CD4-positive, alpha-beta memory T cell (primary cell): ENCODE measurements at regions not wholly inside any gene's neighbourhood (a gene's known extent, or its start where the extent isn't known, plus 50 kb on each side); places are given as distances from the start of the nearest gene placed in this dataset.

Experiments
- CTCF ChIA-PET: fragments of 350-600 bp; sonication (Branson Sonifier 250); formaldehyde crosslinking; loops from one replicate; lab custom pipeline; 2021; ENCODE audit warnings: inconsistent platforms; ENCODE audit not compliant: partially characterized antibody; lab: Charles Lee
- POLR2A ChIA-PET: fragments of 350-600 bp; sonication (Branson Sonifier 250); formaldehyde crosslinking; loops from one replicate; lab custom pipeline; 2021; ENCODE audit not compliant: partially characterized antibody; lab: Charles Lee
- DNase-seq, 5 donors: peaks; one replicate each; pipeline versions ENCODE4 v3.0.0 to v3.0.0-alpha.2; 2020 to 2022; ENCODE audit warnings: mixed read lengths in 1 of 5
- H3K27ac ChIP-seq: one replicate; pipeline ENCODE4 v1.7.0; 2013; ENCODE audit warnings: low read depth, low read length
- H3K27me3 ChIP-seq: 2 replicates; pipeline ENCODE4 v1.7.0; 2013; ENCODE audit warnings: mild to moderate bottlenecking, low read length, moderate library complexity; ENCODE audit not compliant: insufficient read depth
- H3K36me3 ChIP-seq: 2 replicates; pipeline ENCODE4 v1.7.0; 2013; ENCODE audit warnings: mild to moderate bottlenecking, low read length, moderate library complexity; ENCODE audit not compliant: insufficient read depth
- H3K4me1 ChIP-seq: 2 replicates; pipeline ENCODE4 v1.7.0; 2013; ENCODE audit warnings: mild to moderate bottlenecking, low read length, moderate library complexity; ENCODE audit not compliant: insufficient read depth
- H3K4me3 ChIP-seq, 2 donors: one replicate each; pipeline ENCODE4 v1.7.0; 2013; ENCODE audit warnings: low read length in 2 of 2, mild to moderate bottlenecking in 1 of 2
- H3K9me3 ChIP-seq, 2 donors: one replicate each; pipeline ENCODE4 v1.7.0; 2013; ENCODE audit warnings: low read length in 2 of 2, control low read depth in 1 of 2; ENCODE audit not compliant: control insufficient read depth in 1 of 2
- H3K27ac Mint-ChIP-seq, 7 donors: one replicate each; pipeline ENCODE4 v1.8.0; 2020 to 2021; ENCODE audit warnings: mixed read lengths in 7 of 7, mild to moderate bottlenecking in 6 of 7, inconsistent platforms in 3 of 7, moderate library complexity in 3 of 7
- H3K27me3 Mint-ChIP-seq, 2 donors: one replicate each; pipeline ENCODE4 v1.8.0; 2020 to 2021; ENCODE audit warnings: mixed read lengths in 2 of 2
- H3K36me3 Mint-ChIP-seq, 2 donors: one replicate each; pipeline ENCODE4 v1.8.0; 2020 to 2021; ENCODE audit warnings: mixed read lengths in 2 of 2, inconsistent platforms in 1 of 2, mild to moderate bottlenecking in 1 of 2
- H3K4me1 Mint-ChIP-seq, 4 donors: one replicate each; pipeline ENCODE4 v1.8.0; 2020 to 2021; ENCODE audit warnings: mixed read lengths in 4 of 4, mild to moderate bottlenecking in 1 of 4
- H3K4me3 Mint-ChIP-seq, 8 donors: one replicate each; pipeline ENCODE4 v1.8.0; 2020 to 2021; ENCODE audit warnings: mixed read lengths in 8 of 8, mild to moderate bottlenecking in 7 of 8, moderate library complexity in 6 of 8, inconsistent platforms in 3 of 8
- H3K9me3 Mint-ChIP-seq, 8 donors: one replicate each; pipeline ENCODE4 v1.8.0; 2020 to 2021; ENCODE audit warnings: mixed read lengths in 8 of 8, mild to moderate bottlenecking in 5 of 8, inconsistent platforms in 3 of 8, moderate library complexity in 1 of 8
- intact Hi-C: fragments of 100-400 bp; cut with micrococcal nuclease; formaldehyde crosslinking; loops from one replicate; pipeline ENCODE4 v1.15.1; 2023

GRCh38 chr21:41634211-41634694 lies 126.3 kb upstream of the TMPRSS2 start:
- no peaks in the 10 kb centered on the region for H3K4me1 ChIP-seq
- intact Hi-C loops: no loop called here
- POLR2A ChIA-PET: no interaction called here
- DNase-seq: no peak
- no peaks in the 10 kb centered on the region for H3K36me3 ChIP-seq
- peaks cover 10 to 14% of the 10 kb centered on the region in 2 donors for H3K27me3 Mint-ChIP-seq
- no peak overlapping the region for H3K27ac Mint-ChIP-seq
- H3K9me3 Mint-ChIP-seq: peaks cover 0 to 4% (median 0%) of the 10 kb centered on the region in 8 donors
- no peak overlapping the region for H3K4me3 Mint-ChIP-seq
- H3K9me3 ChIP-seq: no peaks in the 10 kb centered on the region
- no peak overlapping the region for H3K27ac ChIP-seq
- CTCF ChIA-PET: no interaction called here
- no peak overlapping the region for H3K4me3 ChIP-seq
- no peaks in the 10 kb centered on the region for H3K36me3 Mint-ChIP-seq
- H3K27me3 ChIP-seq: no peaks in the 10 kb centered on the region
- no peaks in the 10 kb centered on the region for H3K4me1 Mint-ChIP-seq

GRCh38 chr21:41633627-41634026 lies 125.7 kb upstream of the TMPRSS2 start:
- H3K9me3 Mint-ChIP-seq: peaks cover 0 to 4% (median 0%) of the 10 kb centered on the region in 8 donors
- Histone ChIP-seq H3K27me3 (no peaks in the 10 kb centered on the region), H3K9me3 (no peaks in the 10 kb centered on the region), H3K36me3 (no peaks in the 10 kb centered on the region), H3K27ac (no peak overlapping the region), H3K4me3 (no peak overlapping the region), H3K4me1 (no peaks in the 10 kb centered on the region)
- POLR2A ChIA-PET: no interaction called here
- no peak for DNase-seq
- H3K4me1 Mint-ChIP-seq: no peaks in the 10 kb centered on the region
- H3K4me3 Mint-ChIP-seq: no peak overlapping the region
- H3K36me3 Mint-ChIP-seq: no peaks in the 10 kb centered on the region
- peaks cover 7 to 10% of the 10 kb centered on the region in 2 donors for H3K27me3 Mint-ChIP-seq
- no peak overlapping the region for H3K27ac Mint-ChIP-seq
- intact Hi-C loops: no loop called here
- CTCF ChIA-PET: no interaction called here

- CTCF ChIA-PET: no interaction called here
- Histone ChIP-seq H3K27ac (no peak overlapping the region), H3K4me1 (no peaks in the 10 kb centered on the region), H3K4me3 (no peak overlapping the region), H3K36me3 (no peaks in the 10 kb centered on the region), H3K9me3 (no peaks in the 10 kb centered on the region), H3K27me3 (no peaks in the 10 kb centered on the region)
- Mint-ChIP-seq H3K4me1 (no peaks in the 10 kb centered on the region), H3K27ac (no peak overlapping the region), H3K36me3 (no peaks in the 10 kb centered on the region), H3K9me3 (peaks cover 0 to 6% (median 0%) of the 10 kb centered on the region in 8 donors), H3K27me3 (peaks cover 8 to 12% of the 10 kb centered on the region in 2 donors), H3K4me3 (no peak overlapping the region)
- no peak for DNase-seq
- POLR2A ChIA-PET: no interaction called here
- intact Hi-C loops: no loop called here
Observed at GRCh38 chr21:41632748-41633475, 125.0 kb upstream of the TMPRSS2 start.

GRCh38 chr21:41631564-41632461 lies 123.9 kb upstream of the TMPRSS2 start:
- ChIA-PET POLR2A (no interaction called here), CTCF (no interaction called here)

GRCh38 chr21:41630917-41631316 lies 123.0 kb upstream of the TMPRSS2 start:
- POLR2A ChIA-PET: no interaction called here
- Histone ChIP-seq H3K4me3 (no peak overlapping the region), H3K9me3 (no peaks in the 10 kb centered on the region), H3K36me3 (no peaks in the 10 kb centered on the region), H3K27me3 (no peaks in the 10 kb centered on the region), H3K4me1 (no peaks in the 10 kb centered on the region), H3K27ac (no peak overlapping the region)
- no peak for DNase-seq
- H3K27me3 Mint-ChIP-seq: peaks cover 9 to 18% of the 10 kb centered on the region in 2 donors
- H3K4me3 Mint-ChIP-seq: no peak overlapping the region
- peaks cover 0 to 6% (median 0%) of the 10 kb centered on the region in 8 donors for H3K9me3 Mint-ChIP-seq
- CTCF ChIA-PET: no interaction called here
- H3K4me1 Mint-ChIP-seq: no peaks in the 10 kb centered on the region
- intact Hi-C loops: no loop called here
- no peak overlapping the region for H3K27ac Mint-ChIP-seq
- no peaks in the 10 kb centered on the region for H3K36me3 Mint-ChIP-seq

More at GRCh38 chr21:41631564-41632461, 123.9 kb upstream of the TMPRSS2 start:
- H3K27ac Mint-ChIP-seq: no peak overlapping the region
- no peak for DNase-seq
- peaks cover 0 to 6% (median 0%) of the 10 kb centered on the region in 8 donors for H3K9me3 Mint-ChIP-seq
- no peak overlapping the region for H3K4me3 ChIP-seq
- peaks cover 9 to 15% of the 10 kb centered on the region in 2 donors for H3K27me3 Mint-ChIP-seq
- H3K4me3 Mint-ChIP-seq: no peak overlapping the region
- H3K4me1 Mint-ChIP-seq: no peaks in the 10 kb centered on the region
- H3K27me3 ChIP-seq: no peaks in the 10 kb centered on the region
- intact Hi-C loops: no loop called here
- no peaks in the 10 kb centered on the region for H3K9me3 ChIP-seq
- no peaks in the 10 kb centered on the region for H3K4me1 ChIP-seq
- no peaks in the 10 kb centered on the region for H3K36me3 ChIP-seq
- no peaks in the 10 kb centered on the region for H3K36me3 Mint-ChIP-seq
- H3K27ac ChIP-seq: no peak overlapping the region

- Mint-ChIP-seq H3K27me3 (peaks cover 10 to 22% of the 10 kb centered on the region in 2 donors), H3K4me3 (no peak overlapping the region), H3K27ac (no peak overlapping the region), H3K36me3 (no peaks in the 10 kb centered on the region), H3K9me3 (peaks cover 0 to 5% (median 0%) of the 10 kb centered on the region in 8 donors), H3K4me1 (no peaks in the 10 kb centered on the region)
- intact Hi-C loops: no loop called here
- ChIA-PET CTCF (no interaction called here), POLR2A (no interaction called here)
- H3K27me3 ChIP-seq: no peaks in the 10 kb centered on the region
- H3K27ac ChIP-seq: no peak overlapping the region
- H3K36me3 ChIP-seq: no peaks in the 10 kb centered on the region
- no peak overlapping the region for H3K4me3 ChIP-seq
- H3K9me3 ChIP-seq: no peaks in the 10 kb centered on the region
- no peak for DNase-seq
- H3K4me1 ChIP-seq: no peaks in the 10 kb centered on the region
Observed at GRCh38 chr21:41630249-41630648, 122.3 kb upstream of the TMPRSS2 start.

GRCh38 chr21:41628256-41628655 lies 120.3 kb upstream of the TMPRSS2 start:
- Mint-ChIP-seq H3K4me1 (no peaks in the 10 kb centered on the region), H3K4me3 (no peak overlapping the region), H3K27ac (no peak overlapping the region), H3K9me3 (peaks cover 0 to 5% (median 0%) of the 10 kb centered on the region in 8 donors), H3K27me3 (peaks cover 11 to 31% of the 10 kb centered on the region in 2 donors), H3K36me3 (no peaks in the 10 kb centered on the region)
- ChIA-PET POLR2A (no interaction called here), CTCF (no interaction called here)
- DNase-seq: no peak
- no peak overlapping the region for H3K4me3 ChIP-seq
- H3K27ac ChIP-seq: no peak overlapping the region
- H3K4me1 ChIP-seq: no peaks in the 10 kb centered on the region
- intact Hi-C loops: no loop called here
- no peaks in the 10 kb centered on the region for H3K9me3 ChIP-seq
- H3K27me3 ChIP-seq: no peaks in the 10 kb centered on the region
- H3K36me3 ChIP-seq: no peaks in the 10 kb centered on the region
